ENCODE measurements at regions not wholly inside any gene's neighbourhood (a gene's known extent, or its start where the extent isn't known, plus 50 kb on each side); places are given as distances from the start of the nearest gene placed in this dataset.
"Not testable (repeated sequence)": the region's sequence is repeated elsewhere in the genome, so short reads cannot be mapped to it uniquely, and the experiment has no call there.

GRCh38 chr6:74606582-74607071 is 599.2 kb downstream of the COL12A1 start:
- Histone ChIP-seq H3K9me3 (ENCODE audit: low read length) (no peaks in the 10 kb centered on the region), H3K36me3 (ENCODE audit: insufficient read depth, low read length) (no peaks in the 10 kb centered on the region), H2AFZ (ENCODE audit: low read depth, low read length) (no peak overlapping the region), H3K4me3 (ENCODE audit: low read length) (no peak overlapping the region), H3K27me3 (ENCODE audit: insufficient read depth, low read length) (no peaks in the 10 kb centered on the region), H3K4me1 (ENCODE audit: insufficient read depth, low read length) (no peaks in the 10 kb centered on the region)

- Histone ChIP-seq H3K4me1 (ENCODE audit: insufficient read depth, low read length) (no peaks in the 10 kb centered on the region), H3K4me3 (ENCODE audit: low read length) (no peak overlapping the region), H3K27me3 (ENCODE audit: insufficient read depth, low read length) (no peaks in the 10 kb centered on the region), H2AFZ (ENCODE audit: low read depth, low read length) (no peak overlapping the region), H3K9me3 (ENCODE audit: low read length) (no peaks in the 10 kb centered on the region), H3K36me3 (ENCODE audit: insufficient read depth, low read length) (no peaks in the 10 kb centered on the region)
These were observed 599.8 kb downstream of the COL12A1 start for GRCh38 chr6:74605922-74606581.

GRCh38 chr6:74604279-74604678 is 601.6 kb downstream of the COL12A1 start:
- Histone ChIP-seq H3K36me3 (ENCODE audit: insufficient read depth, low read length) (no peaks in the 10 kb centered on the region), H3K27me3 (ENCODE audit: insufficient read depth, low read length) (no peaks in the 10 kb centered on the region), H3K4me1 (ENCODE audit: insufficient read depth, low read length) (no peaks in the 10 kb centered on the region), H3K4me3 (ENCODE audit: low read length) (no peak overlapping the region), H3K9me3 (ENCODE audit: low read length) (no peaks in the 10 kb centered on the region), H2AFZ (ENCODE audit: low read depth, low read length) (no peak overlapping the region)

GRCh38 chr6:74603322-74604076 is 602.4 kb downstream of the COL12A1 start:
- no peaks in the 10 kb centered on the region for H3K9me3 ChIP-seq (ENCODE audit: low read length)
- H3K36me3 ChIP-seq (ENCODE audit: insufficient read depth, low read length) = no peaks in the 10 kb centered on the region
- no peak overlapping the region for H2AFZ ChIP-seq (ENCODE audit: low read depth, low read length)
- H3K4me3 ChIP-seq (ENCODE audit: low read length) = no peak overlapping the region
- H3K4me1 ChIP-seq (ENCODE audit: insufficient read depth, low read length) = no peaks in the 10 kb centered on the region
- no peaks in the 10 kb centered on the region for H3K27me3 ChIP-seq (ENCODE audit: insufficient read depth, low read length)

- H3K9me3 ChIP-seq (ENCODE audit: low read length) = no peaks in the 10 kb centered on the region
- no peak overlapping the region for H3K4me3 ChIP-seq (ENCODE audit: low read length)
- no peak overlapping the region for H2AFZ ChIP-seq (ENCODE audit: low read depth, low read length)
- no peaks in the 10 kb centered on the region for H3K36me3 ChIP-seq (ENCODE audit: insufficient read depth, low read length)
- no peaks in the 10 kb centered on the region for H3K27me3 ChIP-seq (ENCODE audit: insufficient read depth, low read length)
- no peaks in the 10 kb centered on the region for H3K4me1 ChIP-seq (ENCODE audit: insufficient read depth, low read length)
These were observed 603.6 kb downstream of the COL12A1 start for GRCh38 chr6:74602206-74602605.

GRCh38 chr6:74598462-74599393 is 607.1 kb downstream of the COL12A1 start:
- no peaks in the 10 kb centered on the region for H3K4me1 ChIP-seq (ENCODE audit: insufficient read depth, low read length)
- H3K27me3 ChIP-seq (ENCODE audit: insufficient read depth, low read length) = no peaks in the 10 kb centered on the region
- H3K36me3 ChIP-seq (ENCODE audit: insufficient read depth, low read length) = no peaks in the 10 kb centered on the region
- no peaks in the 10 kb centered on the region for H3K9me3 ChIP-seq (ENCODE audit: low read length)
- H2AFZ ChIP-seq (ENCODE audit: low read depth, low read length) = no peak overlapping the region
- no peak overlapping the region for H3K4me3 ChIP-seq (ENCODE audit: low read length)

GRCh38 chr6:74597840-74598239 is 608.0 kb downstream of the COL12A1 start:
- Histone ChIP-seq H3K9me3 (ENCODE audit: low read length) (no peaks in the 10 kb centered on the region), H3K36me3 (ENCODE audit: insufficient read depth, low read length) (no peaks in the 10 kb centered on the region), H3K4me3 (ENCODE audit: low read length) (no peak overlapping the region), H2AFZ (ENCODE audit: low read depth, low read length) (no peak overlapping the region), H3K4me1 (ENCODE audit: insufficient read depth, low read length) (no peaks in the 10 kb centered on the region), H3K27me3 (ENCODE audit: insufficient read depth, low read length) (no peaks in the 10 kb centered on the region)

GRCh38 chr6:74597266-74597665 is 608.6 kb downstream of the COL12A1 start:
- Histone ChIP-seq H3K36me3 (ENCODE audit: insufficient read depth, low read length) (no peaks in the 10 kb centered on the region), H3K4me3 (ENCODE audit: low read length) (no peak overlapping the region), H2AFZ (ENCODE audit: low read depth, low read length) (no peak overlapping the region), H3K4me1 (ENCODE audit: insufficient read depth, low read length) (no peaks in the 10 kb centered on the region), H3K9me3 (ENCODE audit: low read length) (no peaks in the 10 kb centered on the region), H3K27me3 (ENCODE audit: insufficient read depth, low read length) (no peaks in the 10 kb centered on the region)

GRCh38 chr6:74596588-74596987 is 609.3 kb downstream of the COL12A1 start:
- H3K27me3 ChIP-seq (ENCODE audit: insufficient read depth, low read length) = no peaks in the 10 kb centered on the region
- H3K4me3 ChIP-seq (ENCODE audit: low read length) = no peak overlapping the region
- no peaks in the 10 kb centered on the region for H3K9me3 ChIP-seq (ENCODE audit: low read length)
- H2AFZ ChIP-seq (ENCODE audit: low read depth, low read length) = no peak overlapping the region
- no peaks in the 10 kb centered on the region for H3K36me3 ChIP-seq (ENCODE audit: insufficient read depth, low read length)
- H3K4me1 ChIP-seq (ENCODE audit: insufficient read depth, low read length) = no peaks in the 10 kb centered on the region

- not testable (repeated sequence) for H3K4me1 ChIP-seq (ENCODE audit: insufficient read depth, low read length); H3K4me3 ChIP-seq (ENCODE audit: low read length); H3K9me3 ChIP-seq (ENCODE audit: low read length); H3K27me3 ChIP-seq (ENCODE audit: insufficient read depth, low read length); H3K36me3 ChIP-seq (ENCODE audit: insufficient read depth, low read length); H2AFZ ChIP-seq (ENCODE audit: low read depth, low read length)
These were observed 611.5 kb downstream of the COL12A1 start for GRCh38 chr6:74594350-74594749.

GRCh38 chr6:74588094-74588832 is 617.6 kb downstream of the COL12A1 start:
- H3K9me3 ChIP-seq (ENCODE audit: low read length) = no peaks in the 10 kb centered on the region
- no peak overlapping the region for H2AFZ ChIP-seq (ENCODE audit: low read depth, low read length)

GRCh38 chr6:74587386-74587785 is 618.5 kb downstream of the COL12A1 start:
- Histone ChIP-seq H3K4me3 (ENCODE audit: low read length) (no peak overlapping the region), H3K9me3 (ENCODE audit: low read length) (no peaks in the 10 kb centered on the region), H3K36me3 (ENCODE audit: insufficient read depth, low read length) (no peaks in the 10 kb centered on the region), H3K27me3 (ENCODE audit: insufficient read depth, low read length) (no peaks in the 10 kb centered on the region), H2AFZ (ENCODE audit: low read depth, low read length) (no peak overlapping the region), H3K4me1 (ENCODE audit: insufficient read depth, low read length) (no peaks in the 10 kb centered on the region)

More at GRCh38 chr6:74588094-74588832, 617.6 kb downstream of the COL12A1 start:
- Histone ChIP-seq H3K4me1 (ENCODE audit: insufficient read depth, low read length) (no peaks in the 10 kb centered on the region), H3K4me3 (ENCODE audit: low read length) (no peak overlapping the region), H3K36me3 (ENCODE audit: insufficient read depth, low read length) (no peaks in the 10 kb centered on the region), H3K27me3 (ENCODE audit: insufficient read depth, low read length) (no peaks in the 10 kb centered on the region)

Measured in neuron (in vitro differentiated cells).